ENCODE measurements at regions not wholly inside any gene's neighbourhood (a gene's known extent, or its start where the extent isn't known, plus 50 kb on each side); places are given as distances from the start of the nearest gene placed in this dataset.

- DNase-seq (ENCODE audit: low spot score in 2 of 2) (no peak), ATAC-seq (no peak)
- peaks cover 5% of the 10 kb centered on the region for H3K4me1 Mint-ChIP-seq
- no peak overlapping the region for H3K27ac Mint-ChIP-seq
- no peak overlapping the region for H3K4me3 Mint-ChIP-seq
- no peaks in the 10 kb centered on the region for H3K9me3 Mint-ChIP-seq
- no peaks in the 10 kb centered on the region for H3K36me3 Mint-ChIP-seq
These were observed 56.6 kb upstream of the HK2 start for GRCh38 chr2:74777161-74777900.

- H3K9me3 Mint-ChIP-seq = no peaks in the 10 kb centered on the region
- no peak for ATAC-seq
- H3K4me1 Mint-ChIP-seq = peaks cover 5% of the 10 kb centered on the region
- DNase-seq (ENCODE audit: low spot score in 2 of 2) = no peak
- H3K4me3 Mint-ChIP-seq = no peak overlapping the region
- H3K27ac Mint-ChIP-seq = no peak overlapping the region
- H3K36me3 Mint-ChIP-seq = no peaks in the 10 kb centered on the region
These were observed 55.3 kb upstream of the HK2 start for GRCh38 chr2:74778381-74779264.

- no peak overlapping the region for H3K27ac Mint-ChIP-seq
- no peaks in the 10 kb centered on the region for H3K9me3 Mint-ChIP-seq
- ATAC-seq (no peak), DNase-seq (ENCODE audit: low spot score in 2 of 2) (no peak)
- no peak overlapping the region for H3K4me3 Mint-ChIP-seq
- H3K4me1 Mint-ChIP-seq = peaks cover 5% of the 10 kb centered on the region
- H3K36me3 Mint-ChIP-seq = no peaks in the 10 kb centered on the region
These were observed 54.7 kb upstream of the HK2 start for GRCh38 chr2:74779265-74779558.

GRCh38 chr2:74779587-74780135 lies 54.3 kb upstream of the HK2 start:
- no peak overlapping the region for H3K4me3 Mint-ChIP-seq
- DNase-seq (ENCODE audit: low spot score in 2 of 2) (no peak), ATAC-seq (no peak)
- no peaks in the 10 kb centered on the region for H3K36me3 Mint-ChIP-seq
- no peak overlapping the region for H3K27ac Mint-ChIP-seq
- H3K4me1 Mint-ChIP-seq = peaks cover 5% of the 10 kb centered on the region
- H3K9me3 Mint-ChIP-seq = no peaks in the 10 kb centered on the region
